GM18858 (cell line): ENCODE measurements at regions not wholly inside any gene's neighbourhood (a gene's known extent, or its start where the extent isn't known, plus 50 kb on each side); places are given as distances from the start of the nearest gene placed in this dataset.

ENCODE experiments used
- ATAC-seq: cut with Tn5 transposase; IDR thresholded peaks from one replicate; pipeline ENCODE4 v1.9.1; 2021; ENCODE audit not compliant: unreplicated experiment

GRCh38 chr10:33523236-33523792, 188.8 kb upstream of the NRP1 start:
- no peak for ATAC-seq

GRCh38 chr10:33521904-33522303, 187.4 kb upstream of the NRP1 start:
- ATAC-seq = no peak

- ATAC-seq = no peak
Measured at GRCh38 chr10:33521062-33521461, 186.6 kb upstream of the NRP1 start.

GRCh38 chr10:33520223-33520622, 185.8 kb upstream of the NRP1 start:
- no peak for ATAC-seq

GRCh38 chr10:33519130-33519860, 184.8 kb upstream of the NRP1 start:
- ATAC-seq = no peak

GRCh38 chr10:33510206-33510605, 175.7 kb upstream of the NRP1 start:
- no peak for ATAC-seq

GRCh38 chr10:33509231-33509831, 174.9 kb upstream of the NRP1 start:
- peak; percentile 81 for ATAC-seq

GRCh38 chr10:33507662-33508425, 173.4 kb upstream of the NRP1 start:
- no peak for ATAC-seq

GRCh38 chr10:33506838-33507661, 172.6 kb upstream of the NRP1 start:
- peak; percentile 80 for ATAC-seq

GRCh38 chr10:33506391-33506790, 171.9 kb upstream of the NRP1 start:
- no peak for ATAC-seq

- ATAC-seq = no peak
Measured at GRCh38 chr10:33501161-33501560, 166.7 kb upstream of the NRP1 start.

GRCh38 chr10:33498391-33498891, 164.0 kb upstream of the NRP1 start:
- no peak for ATAC-seq

- no peak for ATAC-seq
Measured at GRCh38 chr10:33497338-33497737, 162.9 kb upstream of the NRP1 start.

GRCh38 chr10:33496096-33496495, 161.6 kb upstream of the NRP1 start:
- no peak for ATAC-seq

- ATAC-seq = no peak
Measured at GRCh38 chr10:33494694-33495265, 160.3 kb upstream of the NRP1 start.

GRCh38 chr10:33493978-33494377, 159.5 kb upstream of the NRP1 start:
- no peak for ATAC-seq

- no peak for ATAC-seq
Measured at GRCh38 chr10:33493497-33493896, 159.0 kb upstream of the NRP1 start.

- ATAC-seq = no peak
Measured at GRCh38 chr10:33492701-33493345, 158.4 kb upstream of the NRP1 start.

GRCh38 chr10:33489501-33490176, 155.2 kb upstream of the NRP1 start:
- no peak for ATAC-seq
